GM18499 (cell line): ENCODE measurements at regions not wholly inside any gene's neighbourhood (a gene's known extent, or its start where the extent isn't known, plus 50 kb on each side); places are given as distances from the start of the nearest gene placed in this dataset.

Experiments
- ATAC-seq: cut with Tn5 transposase; IDR thresholded peaks from one replicate; pipeline ENCODE4 v1.9.1; 2021; ENCODE audit warnings: moderate number of reproducible peaks; ENCODE audit not compliant: insufficient read depth, unreplicated experiment

DNA sequence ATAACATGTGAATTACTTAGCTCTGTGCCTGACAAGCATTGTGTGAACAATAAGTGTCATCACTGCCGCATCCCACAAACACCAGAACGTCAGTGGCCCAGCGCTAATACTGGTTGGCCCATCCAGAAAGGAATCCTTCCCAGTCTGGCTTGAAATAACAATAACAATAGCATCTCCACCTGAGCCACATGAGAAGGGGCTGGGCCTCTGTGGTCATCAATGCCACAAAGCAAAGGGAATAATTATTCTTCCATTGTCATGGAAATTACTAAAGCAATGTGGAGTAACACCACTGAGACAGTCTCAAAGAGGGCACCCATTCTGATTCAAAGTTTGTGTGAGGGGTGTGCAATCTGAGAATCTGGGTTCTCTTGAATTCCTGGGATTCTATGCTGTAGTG lies 105.7 kb upstream of the INHBA start:
- no peak for ATAC-seq

DNA sequence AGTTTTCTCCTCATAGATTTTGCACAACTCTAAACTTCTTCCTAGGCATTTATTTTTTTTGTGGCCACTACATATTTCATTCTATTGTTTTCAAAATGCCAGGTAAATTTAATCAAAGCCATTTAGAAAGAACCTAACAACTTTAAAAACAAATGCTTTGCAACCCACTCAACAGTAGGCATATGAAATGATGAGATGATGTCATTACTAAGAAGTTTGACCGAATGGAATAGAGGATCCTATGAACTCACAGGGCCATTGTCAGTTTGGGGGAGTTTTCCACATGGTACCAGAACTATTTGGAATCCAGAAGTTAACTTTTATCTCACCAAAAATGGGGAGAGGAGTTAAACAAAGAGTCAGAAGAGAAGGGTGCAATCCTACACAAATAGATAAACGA lies 100.7 kb upstream of the INHBA start:
- ATAC-seq: no peak

- ATAC-seq: no peak
Measured at GRCh38 chr7:41796331-41796730, 93.4 kb upstream of the INHBA start.

DNA sequence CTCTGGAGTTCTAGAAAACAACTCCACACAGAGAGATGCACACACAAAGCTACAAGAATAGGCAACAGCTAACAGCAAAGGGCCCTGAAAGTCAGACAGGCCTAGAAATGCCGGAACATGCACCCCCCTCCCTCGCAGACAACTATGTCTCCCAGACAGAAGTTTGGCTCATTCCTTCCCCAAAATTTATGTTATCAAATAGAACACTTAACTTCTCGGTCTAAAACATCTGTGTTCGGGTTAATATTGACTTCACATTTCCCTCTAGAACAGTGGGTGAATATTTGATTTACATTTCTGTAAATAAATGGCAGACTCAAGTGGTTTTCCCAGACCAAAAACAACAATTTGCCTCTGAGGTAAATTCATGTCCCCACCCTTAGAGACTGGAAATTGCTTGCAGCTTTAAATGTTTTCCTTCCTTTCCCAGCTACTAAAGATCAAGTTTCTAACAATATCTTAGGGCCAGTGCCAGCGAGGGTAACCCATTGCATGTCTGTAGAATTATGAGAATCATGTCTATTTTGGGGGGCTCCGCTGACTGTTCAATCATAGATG lies 92.5 kb upstream of the INHBA start:
- no peak for ATAC-seq

GRCh38 chr7:41793556-41793955 lies 90.7 kb upstream of the INHBA start:
- no peak for ATAC-seq

- no peak for ATAC-seq
Measured at GRCh38 chr7:41792120-41792519, 89.2 kb upstream of the INHBA start.

DNA sequence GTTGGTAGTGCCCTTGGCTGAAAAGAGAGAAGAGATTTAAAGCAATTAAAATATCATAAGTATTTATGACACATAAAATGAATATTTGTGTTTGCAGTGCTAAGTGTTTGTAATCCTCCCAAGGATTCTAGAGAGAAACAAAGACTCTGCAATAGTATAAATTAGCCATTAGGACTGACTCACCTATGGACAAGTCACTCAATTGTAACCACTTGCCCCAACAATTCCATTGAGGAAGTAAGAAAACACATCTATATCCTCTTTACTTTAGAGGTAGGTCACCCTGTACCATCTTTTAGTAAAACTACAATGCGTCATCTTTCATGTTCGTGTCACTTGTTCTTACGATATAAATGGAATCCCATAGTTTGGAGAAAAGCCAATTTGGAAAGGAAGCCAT lies 85.7 kb upstream of the INHBA start:
- ATAC-seq: no peak

DNA sequence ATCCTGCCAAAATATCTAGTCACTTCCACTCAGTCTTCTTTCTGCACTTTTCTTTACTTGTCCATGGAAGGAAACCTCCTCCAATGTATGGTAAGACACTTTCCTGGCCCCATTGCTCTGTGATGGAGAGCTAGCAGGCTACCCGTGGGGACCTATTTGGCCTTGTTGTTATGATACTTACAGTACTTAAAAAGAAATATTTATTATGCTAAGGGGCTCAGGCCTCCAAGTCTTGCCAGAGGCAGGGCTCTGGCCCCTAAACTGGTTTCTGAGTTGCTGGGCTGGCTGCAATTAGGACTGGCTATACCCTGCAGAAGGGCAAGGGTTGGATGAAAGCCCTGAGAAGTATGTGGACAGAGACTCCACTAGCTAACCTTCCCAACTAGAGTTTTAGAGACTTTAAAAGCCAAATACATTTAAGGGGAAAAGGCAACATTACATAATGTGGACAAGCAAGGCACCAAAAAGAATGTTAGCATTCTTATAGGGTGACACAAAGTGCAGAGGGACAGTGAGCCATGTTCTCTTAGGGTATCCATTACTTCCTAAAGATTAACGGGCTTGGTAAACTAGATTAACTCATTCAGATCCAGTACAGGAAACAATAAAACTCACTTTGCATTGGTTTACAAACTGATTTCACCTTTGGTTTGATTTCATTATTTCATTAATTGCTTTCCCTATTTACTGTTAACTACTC lies 84.9 kb upstream of the INHBA start:
- no peak for ATAC-seq

DNA sequence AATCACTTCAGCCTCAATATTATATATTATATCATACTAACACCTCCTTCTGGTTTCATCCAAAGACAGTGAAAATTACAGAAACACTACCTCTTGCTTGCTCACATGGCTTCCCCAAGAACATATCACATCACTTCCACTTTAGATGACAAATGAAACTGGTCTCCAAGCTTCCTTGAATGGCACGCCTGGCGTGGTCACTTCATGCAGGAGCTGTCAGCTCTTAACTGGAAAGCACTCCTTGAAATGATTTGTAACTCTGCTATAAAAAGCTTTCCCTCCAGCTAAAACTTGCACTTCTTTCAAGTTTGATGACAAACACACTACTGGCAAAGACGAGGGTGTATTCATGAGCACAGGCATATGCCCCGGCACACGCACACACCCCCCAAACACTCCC lies 84.1 kb upstream of the INHBA start:
- ATAC-seq: no peak

DNA sequence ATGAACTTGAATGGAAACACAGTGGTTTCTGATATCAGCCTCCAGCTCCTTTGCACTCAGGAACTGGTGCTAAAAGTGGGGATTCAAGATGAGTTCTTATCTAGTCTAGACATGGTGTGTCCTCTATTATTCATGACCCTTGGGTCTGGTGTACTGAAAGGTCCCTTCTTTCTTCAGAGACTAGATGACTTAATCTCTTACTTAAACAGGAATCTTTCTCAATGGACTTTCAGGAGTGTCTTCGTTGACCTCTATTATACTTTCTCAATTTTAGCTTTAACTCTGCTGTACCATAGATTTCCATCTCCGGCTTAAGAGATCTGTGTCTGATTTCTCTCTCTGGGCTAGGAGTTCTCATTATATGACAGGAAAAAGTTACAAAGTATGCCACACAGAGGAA lies 83.5 kb upstream of the INHBA start:
- ATAC-seq: no peak

- no peak for ATAC-seq
Measured at GRCh38 chr7:41785840-41786239, 83.0 kb upstream of the INHBA start.

DNA sequence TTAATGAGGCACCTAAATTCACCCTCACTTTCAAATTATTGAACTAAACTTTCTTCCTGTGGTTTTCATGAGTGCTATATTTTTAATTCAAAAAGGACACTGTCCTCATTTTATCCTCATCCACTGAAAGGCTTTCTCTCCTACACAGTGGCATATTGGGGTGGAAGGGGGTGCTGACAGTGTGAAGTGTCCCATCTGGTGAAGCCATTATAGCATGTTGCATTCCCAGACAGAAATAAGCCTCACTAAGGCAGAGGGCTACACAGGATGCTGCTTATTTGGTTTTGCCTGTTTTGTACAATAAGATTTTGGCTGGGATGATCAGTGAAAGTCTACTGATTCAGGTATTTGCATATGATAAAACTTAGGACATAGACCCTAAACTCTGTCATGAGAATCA lies 82.4 kb upstream of the INHBA start:
- ATAC-seq: no peak

GRCh38 chr7:41779918-41780317 lies 77.0 kb upstream of the INHBA start:
- no peak for ATAC-seq

DNA sequence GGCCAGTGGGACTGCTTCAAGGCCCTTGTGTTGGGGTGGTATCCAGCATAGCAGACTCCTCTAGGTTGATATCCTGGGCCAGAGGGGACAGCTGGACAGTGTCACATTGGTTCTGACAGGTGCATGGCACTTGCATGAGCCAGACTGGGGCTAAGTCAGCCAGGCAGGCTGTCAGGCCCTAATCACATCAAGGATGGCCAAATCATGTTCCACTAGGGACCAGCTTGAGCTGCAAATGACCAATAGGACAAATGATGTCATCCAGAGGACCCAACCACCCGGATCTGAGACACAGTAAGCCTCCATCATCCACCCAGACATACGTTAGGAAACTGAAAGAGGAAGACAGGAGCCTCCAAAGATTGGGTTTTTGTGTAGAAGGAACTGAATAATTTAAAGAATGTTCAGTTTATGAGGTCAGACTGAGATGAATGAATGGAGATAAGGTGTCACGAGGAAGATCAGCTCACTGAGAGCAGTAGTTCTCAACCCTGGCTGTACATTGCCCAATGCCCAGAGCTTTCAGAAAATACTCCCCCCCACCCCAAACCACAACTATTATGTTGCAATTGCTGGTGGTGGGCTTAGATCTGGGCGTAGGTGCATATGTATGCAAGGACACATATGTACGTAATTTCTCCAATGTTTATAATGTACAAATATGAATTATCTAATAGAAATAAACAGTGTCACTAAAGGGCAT lies 75.2 kb upstream of the INHBA start:
- ATAC-seq: no peak

DNA sequence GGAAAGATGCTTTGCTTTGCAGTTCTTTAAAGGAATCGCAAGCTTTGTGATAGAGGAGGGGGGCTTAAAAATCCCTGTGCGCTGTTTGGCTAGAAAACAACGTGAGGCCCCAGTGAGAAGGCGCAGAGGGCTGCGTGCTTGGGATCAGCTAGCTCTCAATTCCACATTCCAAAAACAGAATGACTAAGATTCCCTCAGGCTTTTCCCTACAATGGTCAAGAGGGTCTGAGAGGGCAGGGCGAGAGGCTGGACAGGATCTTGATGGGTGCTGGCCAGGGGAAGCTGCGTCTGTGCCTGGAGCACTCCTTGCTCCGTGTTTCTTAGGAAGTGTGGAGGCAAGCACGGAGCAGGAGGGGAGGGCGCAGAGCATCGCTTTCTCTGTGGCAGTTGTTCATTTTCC lies 72.1 kb upstream of the INHBA start:
- ATAC-seq: no peak

DNA sequence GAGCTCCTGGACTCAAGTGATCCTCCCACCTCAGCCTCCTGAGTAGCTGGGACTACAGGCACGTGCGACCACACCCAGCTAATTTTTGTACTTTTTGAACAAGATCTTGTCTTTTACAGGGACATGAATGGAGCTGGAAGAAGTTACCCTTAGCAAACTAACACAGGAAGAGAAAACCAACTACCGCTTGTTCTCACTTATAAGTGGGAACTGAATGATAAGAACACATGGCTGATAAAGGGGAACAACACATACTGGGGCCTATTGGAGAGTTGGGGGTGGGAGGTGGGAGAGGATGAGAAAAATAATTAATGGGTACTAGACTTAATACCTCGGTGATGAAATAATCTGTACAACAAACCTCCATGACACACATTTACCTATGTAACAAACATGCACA lies 70.9 kb upstream of the INHBA start:
- ATAC-seq: no peak

GRCh38 chr7:41771717-41772116 lies 68.8 kb upstream of the INHBA start:
- no peak for ATAC-seq

DNA sequence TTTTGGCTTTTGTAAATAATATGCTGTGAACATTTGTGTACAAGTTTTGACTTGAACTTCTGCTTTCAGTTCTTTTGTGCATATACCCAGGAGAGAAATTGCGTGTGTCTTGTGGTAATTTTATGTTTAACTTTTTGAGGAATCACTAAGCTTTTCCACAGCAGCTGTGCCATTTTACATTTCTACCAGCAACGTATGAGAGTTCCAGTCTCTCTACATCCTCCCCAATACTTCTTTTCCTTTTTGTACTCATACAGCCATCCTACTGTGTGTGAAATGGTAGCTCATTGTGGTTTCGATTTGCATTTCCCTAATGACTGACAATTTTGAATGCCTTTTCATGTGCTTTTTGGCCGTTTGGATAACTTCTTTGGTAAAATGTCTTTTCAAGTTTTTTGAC lies 66.3 kb upstream of the INHBA start:
- no peak for ATAC-seq

DNA sequence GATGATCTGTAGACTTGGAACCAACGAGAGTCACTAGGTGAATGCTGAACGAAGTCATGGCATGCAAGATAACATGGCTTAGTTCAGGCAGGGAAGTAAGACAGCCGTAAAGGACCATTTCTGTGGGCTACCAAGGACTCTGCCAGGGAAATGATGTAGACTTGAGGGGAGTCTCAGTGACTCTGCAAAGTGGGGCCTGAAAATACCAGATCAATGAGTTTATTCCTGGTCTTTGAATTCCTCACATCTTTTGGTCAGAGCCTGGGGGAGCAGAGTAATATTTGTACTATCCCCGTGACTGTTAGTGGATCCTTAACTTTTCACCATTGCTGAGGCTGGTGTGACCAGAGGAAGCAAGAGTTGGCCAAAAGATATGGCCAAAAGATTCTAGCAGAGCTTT lies 60.7 kb upstream of the INHBA start:
- ATAC-seq: no peak

DNA sequence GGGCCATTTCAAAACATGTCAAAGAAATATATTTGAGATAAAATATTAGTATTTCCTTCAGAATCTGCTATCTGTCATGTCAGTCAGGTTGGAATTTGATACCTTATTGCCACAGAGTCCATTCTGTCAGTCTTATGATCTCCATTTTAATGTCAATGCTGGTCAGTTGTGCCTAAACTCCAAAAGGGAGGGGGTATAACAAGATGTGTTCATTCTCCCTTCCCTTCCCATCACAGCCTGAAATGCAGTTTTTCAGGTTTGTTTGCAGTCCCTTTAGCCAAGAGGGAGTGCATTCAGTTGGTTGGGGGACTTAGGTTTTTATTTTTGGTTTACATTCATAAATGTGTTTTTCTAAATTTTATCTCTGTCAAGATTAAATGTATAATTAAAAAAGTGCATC lies 59.8 kb upstream of the INHBA start:
- ATAC-seq: no peak

DNA sequence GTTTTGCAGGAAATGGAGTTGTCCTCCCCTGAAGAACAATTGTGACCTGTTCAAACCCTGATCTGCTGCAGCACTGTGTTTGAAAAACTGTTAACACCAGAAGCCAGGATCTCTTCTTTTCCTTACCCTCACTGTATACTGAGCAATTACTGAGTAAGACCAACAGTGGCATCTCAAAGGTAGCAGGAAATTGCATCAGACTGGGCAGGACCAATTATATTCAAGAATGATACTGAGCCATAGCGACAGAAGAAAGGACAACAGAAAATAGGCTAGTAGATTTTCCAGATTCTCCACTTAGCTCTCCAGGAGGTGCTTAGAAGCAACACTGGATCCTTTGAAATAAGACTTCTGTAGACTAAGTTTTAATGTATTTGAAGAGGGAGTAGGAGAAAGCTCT lies 57.4 kb upstream of the INHBA start:
- ATAC-seq: no peak

- ATAC-seq: no peak
Measured at GRCh38 chr7:41758321-41758720, 55.4 kb upstream of the INHBA start.
